SK-MEL-5 (cell line): ENCODE measurements at regions not wholly inside any gene's neighbourhood (a gene's known extent, or its start where the extent isn't known, plus 50 kb on each side); places are given as distances from the start of the nearest gene placed in this dataset.

Experiments used
- DNase-seq: peaks from one replicate; pipeline ENCODE4 v3.0.0-alpha.2; 2016; ENCODE audit warnings: low read depth, low spot score
- in situ Hi-C: cut with HindIII; loops from 2 replicates; pipeline ENCODE4 v1.10.0; 2016; ENCODE audit warnings: low sequenced_read_pairs, high pct_unique_total_duplicates, low pct_unique_long_range_greater_than_20kb

GRCh38 chr10:89101943-89102342 lies 105.2 kb downstream of the CH25H start:
- in situ Hi-C loops: no loop called here

GRCh38 chr10:89100680-89101079 lies 106.4 kb downstream of the CH25H start:
- DNase-seq: peak; percentile 32
- in situ Hi-C loops: no loop called here

More at GRCh38 chr10:89101943-89102342, 105.2 kb downstream of the CH25H start:
- no peak for DNase-seq

- in situ Hi-C loops: no loop called here
- no peak for DNase-seq
These were observed 106.6 kb downstream of the FAS start for GRCh38 chr10:89097226-89097625.

GRCh38 chr10:89095701-89096391 lies 105.2 kb downstream of the FAS start:
- in situ Hi-C loops: no loop called here
- no peak for DNase-seq

GRCh38 chr10:89093728-89094127 lies 103.1 kb downstream of the FAS start:
- no peak for DNase-seq
- in situ Hi-C loops: no loop called here

- no peak for DNase-seq
- in situ Hi-C loops: no loop called here
These were observed 102.4 kb downstream of the FAS start for GRCh38 chr10:89092981-89093380.

GRCh38 chr10:89092439-89092838 lies 101.8 kb downstream of the FAS start:
- no peak for DNase-seq
- in situ Hi-C loops: no loop called here

GRCh38 chr10:89091496-89091895 lies 100.9 kb downstream of the FAS start:
- in situ Hi-C loops: no loop called here
- DNase-seq: no peak

GRCh38 chr10:89090756-89091445 lies 100.3 kb downstream of the FAS start:
- in situ Hi-C loops: no loop called here
- no peak for DNase-seq

- in situ Hi-C loops: no loop called here
- DNase-seq: no peak
These were observed 96.4 kb downstream of the FAS start for GRCh38 chr10:89086801-89087521.

- in situ Hi-C loops: no loop called here
- DNase-seq: no peak
These were observed 94.6 kb downstream of the FAS start for GRCh38 chr10:89085153-89085552.

- no peak for DNase-seq
- in situ Hi-C loops: no loop called here
These were observed 91.5 kb downstream of the FAS start for GRCh38 chr10:89082086-89082485.

- in situ Hi-C loops: no loop called here
These were observed 90.1 kb downstream of the FAS start for GRCh38 chr10:89080660-89081059.

GRCh38 chr10:89079961-89080360 lies 89.4 kb downstream of the FAS start:
- no peak for DNase-seq
- in situ Hi-C loops: no loop called here

More at GRCh38 chr10:89080660-89081059, 90.1 kb downstream of the FAS start:
- DNase-seq: no peak

GRCh38 chr10:89078724-89079672 lies 88.4 kb downstream of the FAS start:
- no peak for DNase-seq
- in situ Hi-C loops: no loop called here

GRCh38 chr10:89076120-89076519 lies 85.5 kb downstream of the FAS start:
- in situ Hi-C loops: no loop called here

GRCh38 chr10:89075631-89076030 lies 85.0 kb downstream of the FAS start:
- no peak for DNase-seq
- in situ Hi-C loops: no loop called here

More at GRCh38 chr10:89076120-89076519, 85.5 kb downstream of the FAS start:
- DNase-seq: no peak

GRCh38 chr10:89074120-89074519 lies 83.5 kb downstream of the FAS start:
- no peak for DNase-seq
- in situ Hi-C loops: no loop called here
